ENCODE measurements at regions not wholly inside any gene's neighbourhood (a gene's known extent, or its start where the extent isn't known, plus 50 kb on each side); places are given as distances from the start of the nearest gene placed in this dataset.

DNA sequence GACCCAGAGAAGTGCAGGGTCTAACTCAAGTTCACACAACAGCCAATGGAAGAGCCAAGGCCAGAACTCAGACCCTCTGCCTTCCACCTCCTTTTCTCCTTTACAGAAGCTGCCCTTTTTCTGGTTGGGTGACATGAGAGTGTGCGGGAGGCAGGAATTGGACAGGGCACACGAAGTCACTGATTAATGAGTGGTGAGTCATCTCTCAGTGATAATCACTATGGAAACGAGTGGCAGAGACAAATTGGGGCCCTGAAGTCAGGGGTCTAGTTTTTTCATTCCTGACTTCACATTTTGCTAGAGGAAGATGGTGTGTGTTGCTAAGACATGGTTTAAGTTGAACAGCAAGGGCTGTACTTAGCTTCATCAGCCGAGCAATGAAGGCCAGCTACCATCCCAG, 312.7 kb upstream of the CCL2 start:
- Histone ChIP-seq H3K36me3 (ENCODE audit: control insufficient read depth in 2 of 2, extremely low read depth in 1 of 2, insufficient read depth in 2 of 2, low read length in 2 of 2) (no peaks in the 10 kb centered on the region), H3K9me3 (replicated peaks; ENCODE audit: control insufficient read depth, insufficient read depth, low read length) (no peaks in the 10 kb centered on the region), H3K27ac (ENCODE audit: insufficient read depth, low read depth, low read length) (no peak overlapping the region), H3K79me2 (ENCODE audit: control insufficient read depth, insufficient read depth, low read length) (no peaks in the 10 kb centered on the region), H3K27me3 (ENCODE audit: control insufficient read depth in 2 of 2, insufficient read depth in 2 of 2, low read length in 2 of 2) (no peaks in the 10 kb centered on the region), H2AFZ (ENCODE audit: low read depth, low read length) (no peak overlapping the region), H3K9me1 (replicated peaks; ENCODE audit: control insufficient read depth, extremely low read depth, insufficient read depth, low read length) (no peaks in the 10 kb centered on the region), H3K4me1 (ENCODE audit: control insufficient read depth, extremely low read depth, insufficient read depth, low read length) (no peaks in the 10 kb centered on the region), H3K4me3 (replicated peaks in 1 of 3; ENCODE audit: insufficient read depth in 1 of 3, low read depth in 1 of 3, low read length in 3 of 3) (no peak overlapping the region), H4K20me1 (replicated peaks; ENCODE audit: control insufficient read depth, extremely low read depth, insufficient read depth, low read length) (no peaks in the 10 kb centered on the region), H3K4me2 (ENCODE audit: insufficient read depth, low read length) (no peak overlapping the region), H3K9ac (replicated peaks; ENCODE audit: extremely low read depth, insufficient read depth, low read length) (no peak overlapping the region)
- ChIA-PET POLR2A (no interaction called here), CTCF (no interaction called here)
- dilution Hi-C loops (cut with MboI; ENCODE audit: extremely low pct_ligation_motif_present, low sequenced_read_pairs) (no loop called here), intact Hi-C loops (cut with micrococcal nuclease) (no loop called here)
- no TSS peak for BruUV-seq (replicated peaks)
- FAIRE-seq (no peak), DNase-seq (ENCODE audit: low read depth, low spot score) (no peak)
- TF ChIP-seq EZH2 (IDR thresholded peaks at IDR 0.05; ENCODE audit: borderline replicate concordance, low read depth, low read length, severe bottlenecking), result no peak
- TF ChIP-seq FOS (IDR thresholded peaks at IDR 0.05; ENCODE audit: borderline replicate concordance, insufficient read depth, low read length), result no peak
- no peak for TF ChIP-seq MYC (IDR thresholded peaks at IDR 0.05; ENCODE audit: low read depth, low read length)
- TF ChIP-seq, protein P1, sequence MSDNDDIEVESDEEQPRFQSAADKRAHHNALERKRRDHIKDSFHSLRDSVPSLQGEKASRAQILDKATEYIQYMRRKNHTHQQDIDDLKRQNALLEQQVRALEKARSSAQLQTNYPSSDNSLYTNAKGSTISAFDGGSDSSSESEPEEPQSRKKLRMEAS (IDR thresholded peaks at IDR 0.05; ENCODE audit: insufficient read depth, insufficient read length), result no peak
- TF ChIP-seq, protein P2, sequence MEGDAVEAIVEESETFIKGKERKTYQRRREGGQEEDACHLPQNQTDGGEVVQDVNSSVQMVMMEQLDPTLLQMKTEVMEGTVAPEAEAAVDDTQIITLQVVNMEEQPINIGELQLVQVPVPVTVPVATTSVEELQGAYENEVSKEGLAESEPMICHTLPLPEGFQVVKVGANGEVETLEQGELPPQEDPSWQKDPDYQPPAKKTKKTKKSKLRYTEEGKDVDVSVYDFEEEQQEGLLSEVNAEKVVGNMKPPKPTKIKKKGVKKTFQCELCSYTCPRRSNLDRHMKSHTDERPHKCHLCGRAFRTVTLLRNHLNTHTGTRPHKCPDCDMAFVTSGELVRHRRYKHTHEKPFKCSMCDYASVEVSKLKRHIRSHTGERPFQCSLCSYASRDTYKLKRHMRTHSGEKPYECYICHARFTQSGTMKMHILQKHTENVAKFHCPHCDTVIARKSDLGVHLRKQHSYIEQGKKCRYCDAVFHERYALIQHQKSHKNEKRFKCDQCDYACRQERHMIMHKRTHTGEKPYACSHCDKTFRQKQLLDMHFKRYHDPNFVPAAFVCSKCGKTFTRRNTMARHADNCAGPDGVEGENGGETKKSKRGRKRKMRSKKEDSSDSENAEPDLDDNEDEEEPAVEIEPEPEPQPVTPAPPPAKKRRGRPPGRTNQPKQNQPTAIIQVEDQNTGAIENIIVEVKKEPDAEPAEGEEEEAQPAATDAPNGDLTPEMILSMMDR (IDR thresholded peaks at IDR 0.05; ENCODE audit: extremely low read depth in 1 of 2, insufficient read depth in 1 of 2, low read depth in 1 of 2, low read length in 2 of 2), result no peak
- no peak for TF ChIP-seq JUN (IDR thresholded peaks at IDR 0.05; ENCODE audit: borderline replicate concordance, insufficient read depth, insufficient read length, low read depth)
- TF ChIP-seq POLR2AphosphoS5 (IDR thresholded peaks at IDR 0.05; ENCODE audit: insufficient read depth, low read depth, low read length), result no peak
- TF ChIP-seq GATA2 (IDR thresholded peaks at IDR 0.05; ENCODE audit: insufficient read depth, insufficient read length, low read depth, low read length), result no peak
- TF ChIP-seq POLR2A (IDR thresholded peaks at IDR 0.05; ENCODE audit: low read depth, low read length), result no peak

All from endothelial cell of umbilical vein (primary cell).